ACC112 (cell line): ENCODE measurements at regions not wholly inside any gene's neighbourhood (a gene's known extent, or its start where the extent isn't known, plus 50 kb on each side); places are given as distances from the start of the nearest gene placed in this dataset.

Experiments
- H2AFZ ChIP-seq: fragments of 200-600 bp; sonication (generic); one replicate; pipeline ENCODE4 v1.6.0; 2017; ENCODE audit warnings: antibody characterized with exemption, low read length; ENCODE audit not compliant: unreplicated experiment
- H3K27ac ChIP-seq: fragments of 200-600 bp; sonication (generic); 2 replicates; pipeline ENCODE4 v1.5.1; 2014; ENCODE audit warnings: low read depth, mild to moderate bottlenecking, antibody characterized with exemption, low read length, moderate library complexity
- H3K27me3 ChIP-seq: fragments of 200-600 bp; sonication (generic); 2 replicates; pipeline ENCODE4 v1.6.1; 2014; ENCODE audit warnings: mild to moderate bottlenecking, antibody characterized with exemption, low read length, moderate library complexity, mixed read lengths; ENCODE audit not compliant: insufficient read depth
- H3K36me3 ChIP-seq: fragments of 200-600 bp; sonication (generic); 2 replicates; pipeline ENCODE4 v1.6.1; 2016; ENCODE audit warnings: mild to moderate bottlenecking, antibody characterized with exemption, low read length, moderate library complexity, mixed read lengths; ENCODE audit not compliant: insufficient read depth
- H3K4me1 ChIP-seq: fragments of 200-600 bp; sonication (generic); one replicate; pipeline ENCODE4 v1.6.1; 2016; ENCODE audit warnings: low read length, mixed read lengths; ENCODE audit not compliant: insufficient read depth, unreplicated experiment, control insufficient read depth
- H3K4me3 ChIP-seq: fragments of 200-600 bp; sonication (generic); 2 replicates; pipeline ENCODE4 v1.5.1; 2014; ENCODE audit warnings: mild to moderate bottlenecking, low read depth, low read length
- H3K79me2 ChIP-seq: fragments of 200-600 bp; sonication (generic); one replicate; pipeline ENCODE4 v1.6.0; 2016; ENCODE audit warnings: low read length; ENCODE audit not compliant: control insufficient read depth, unreplicated experiment, insufficient read depth

DNA sequence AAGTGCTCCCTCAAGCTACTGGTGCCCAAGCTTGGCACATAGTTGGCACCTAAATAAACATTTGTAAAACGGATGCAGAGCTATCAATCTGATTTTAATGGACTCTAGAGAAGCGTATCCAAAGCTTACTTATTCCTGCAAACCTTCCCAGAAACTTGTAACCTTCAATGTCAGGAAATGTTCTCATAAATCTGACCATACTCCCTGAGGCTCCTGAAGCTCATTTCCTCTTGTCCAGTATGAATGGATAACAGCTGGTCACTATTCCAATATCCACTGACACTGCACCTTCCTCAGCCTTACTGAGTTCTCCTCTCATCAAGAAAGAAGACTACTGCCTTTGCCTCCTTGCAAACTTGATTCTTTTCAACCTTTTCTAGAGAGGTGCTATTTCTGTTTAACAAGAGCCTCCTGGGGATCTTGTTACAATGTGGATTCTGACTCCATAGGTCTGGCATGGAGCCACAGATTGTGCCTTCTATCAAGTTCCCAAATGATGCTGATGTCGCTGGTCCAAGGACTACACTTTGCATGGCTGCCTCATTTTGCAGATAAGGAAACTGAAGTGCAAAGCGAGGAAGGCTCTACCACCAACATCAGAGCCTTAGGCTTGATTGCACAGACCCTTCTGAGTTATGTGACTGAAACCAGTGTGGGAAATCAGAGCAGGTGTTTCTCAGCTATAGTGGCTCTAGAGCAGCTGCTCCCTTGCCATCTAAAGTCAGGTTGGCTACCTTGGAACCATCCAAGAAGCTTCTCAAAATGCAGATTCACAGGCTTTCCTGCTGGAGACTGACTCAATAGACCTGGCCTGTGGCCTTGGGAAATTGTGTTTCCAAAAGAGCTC is 377.8 kb downstream of the SOX9 start:
- H3K36me3 ChIP-seq: no peaks in the 10 kb centered on the region
- H3K27ac ChIP-seq: no peak overlapping the region
- H3K79me2 ChIP-seq: peaks cover 17% of the 10 kb centered on the region
- H3K4me3 ChIP-seq: no peak overlapping the region
- H2AFZ ChIP-seq: no peak overlapping the region
- H3K27me3 ChIP-seq: no peaks in the 10 kb centered on the region
- H3K4me1 ChIP-seq: peaks cover 13% of the 10 kb centered on the region

GRCh38 chr17:72501404-72502370 is 380.9 kb downstream of the SOX9 start:
- Histone ChIP-seq H2AFZ (no peak overlapping the region), H3K36me3 (no peaks in the 10 kb centered on the region), H3K4me3 (no peak overlapping the region), H3K79me2 (peaks cover 10% of the 10 kb centered on the region), H3K27me3 (no peaks in the 10 kb centered on the region), H3K4me1 (peaks cover 13% of the 10 kb centered on the region), H3K27ac (no peak overlapping the region)

- H3K4me3 ChIP-seq: no peak overlapping the region
- H3K4me1 ChIP-seq: peaks cover 13% of the 10 kb centered on the region
- no peaks in the 10 kb centered on the region for H3K36me3 ChIP-seq
- H2AFZ ChIP-seq: no peak overlapping the region
- no peak overlapping the region for H3K27ac ChIP-seq
- peaks cover 12% of the 10 kb centered on the region for H3K79me2 ChIP-seq
- H3K27me3 ChIP-seq: no peaks in the 10 kb centered on the region
Observed at GRCh38 chr17:72502371-72503341, 381.8 kb downstream of the SOX9 start.

GRCh38 chr17:72503556-72503955 is 382.7 kb downstream of the SOX9 start:
- Histone ChIP-seq H3K79me2 (peaks cover 12% of the 10 kb centered on the region), H3K27me3 (no peaks in the 10 kb centered on the region), H2AFZ (no peak overlapping the region)

GRCh38 chr17:72504783-72505182 is 384.0 kb downstream of the SOX9 start:
- Histone ChIP-seq H3K36me3 (no peaks in the 10 kb centered on the region), H3K27me3 (no peaks in the 10 kb centered on the region), H2AFZ (no peak overlapping the region), H3K27ac (no peak overlapping the region), H3K4me3 (no peak overlapping the region), H3K79me2 (peaks cover 8% of the 10 kb centered on the region), H3K4me1 (peaks cover 13% of the 10 kb centered on the region)

More at GRCh38 chr17:72503556-72503955, 382.7 kb downstream of the SOX9 start:
- Histone ChIP-seq H3K36me3 (no peaks in the 10 kb centered on the region), H3K27ac (no peak overlapping the region), H3K4me3 (no peak overlapping the region), H3K4me1 (peaks cover 13% of the 10 kb centered on the region)

DNA sequence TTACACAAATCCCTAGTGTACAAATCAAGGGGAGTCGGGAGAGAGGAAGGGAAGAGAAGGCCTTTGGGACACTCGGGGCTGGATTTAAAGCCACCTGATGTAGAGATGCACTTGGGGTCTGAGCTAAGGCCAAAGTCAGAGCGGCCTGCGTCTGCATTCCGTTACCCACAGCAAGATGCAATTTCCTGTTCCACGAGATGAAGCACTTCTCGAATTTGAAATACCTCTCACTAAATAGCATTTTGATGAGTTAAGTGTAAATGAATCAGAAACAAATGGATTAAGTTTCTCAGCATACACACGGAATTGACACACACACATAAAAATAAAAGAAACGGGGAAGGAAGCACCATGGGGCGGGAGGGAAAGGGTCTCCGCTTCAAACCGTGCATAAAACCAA is 386.0 kb downstream of the SOX9 start:
- Histone ChIP-seq H2AFZ (no peak overlapping the region), H3K27me3 (no peaks in the 10 kb centered on the region), H3K27ac (no peak overlapping the region), H3K4me1 (peaks cover 29% of the 10 kb centered on the region), H3K4me3 (no peak overlapping the region), H3K79me2 (peaks cover 7% of the 10 kb centered on the region), H3K36me3 (no peaks in the 10 kb centered on the region)

DNA sequence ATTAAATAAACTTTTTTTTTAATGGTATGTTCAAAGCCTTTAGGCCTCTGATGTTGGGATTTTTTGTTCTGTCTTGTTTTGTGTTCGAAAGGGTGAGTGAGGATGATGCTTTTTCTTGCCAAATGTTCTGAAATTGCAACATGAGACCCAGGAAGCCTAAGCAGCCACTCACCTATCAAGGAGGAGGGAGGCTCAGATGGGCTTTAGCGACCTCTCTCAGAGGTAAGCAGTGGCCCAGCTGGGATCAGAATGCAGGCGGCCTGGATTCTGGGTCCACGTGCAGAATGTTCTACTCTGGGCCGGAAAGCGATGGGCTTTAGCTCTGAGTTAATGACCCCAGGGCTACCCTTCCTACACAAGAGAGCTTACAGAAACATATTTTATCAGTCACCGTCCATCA is 386.6 kb downstream of the SOX9 start:
- H3K36me3 ChIP-seq: no peaks in the 10 kb centered on the region
- peaks cover 25% of the 10 kb centered on the region for H3K4me1 ChIP-seq
- H3K79me2 ChIP-seq: peaks cover 7% of the 10 kb centered on the region
- H2AFZ ChIP-seq: no peak overlapping the region
- H3K27ac ChIP-seq: no peak overlapping the region
- H3K4me3 ChIP-seq: no peak overlapping the region
- no peaks in the 10 kb centered on the region for H3K27me3 ChIP-seq

- peak overlapping the region; percentile 20 for H2AFZ ChIP-seq
- H3K79me2 ChIP-seq: peaks cover 9% of the 10 kb centered on the region
- H3K36me3 ChIP-seq: no peaks in the 10 kb centered on the region
- peaks cover 27% of the 10 kb centered on the region for H3K4me1 ChIP-seq
- no peaks in the 10 kb centered on the region for H3K27me3 ChIP-seq
- H3K4me3 ChIP-seq: no peak overlapping the region
- no peak overlapping the region for H3K27ac ChIP-seq
Observed at GRCh38 chr17:72510351-72511016, 389.7 kb downstream of the SOX9 start.

GRCh38 chr17:72511242-72511641 is 390.4 kb downstream of the SOX9 start:
- peaks cover 29% of the 10 kb centered on the region for H3K4me1 ChIP-seq
- H3K36me3 ChIP-seq: no peaks in the 10 kb centered on the region
- no peak overlapping the region for H3K27ac ChIP-seq
- peaks cover 13% of the 10 kb centered on the region for H3K79me2 ChIP-seq
- H3K27me3 ChIP-seq: no peaks in the 10 kb centered on the region
- no peak overlapping the region for H3K4me3 ChIP-seq
- no peak overlapping the region for H2AFZ ChIP-seq
